Psoas muscle (tissue), 7 donors: ENCODE measurements at regions not wholly inside any gene's neighbourhood (a gene's known extent, or its start where the extent isn't known, plus 50 kb on each side); places are given as distances from the start of the nearest gene placed in this dataset.

Experiments
- ATAC-seq, 4 donors: fragments of 200-7000 bp; cut with Tn5 transposase; one replicate each; pipeline ENCODE4 v1.9.1; 2020; ENCODE audit warnings: moderate library complexity in 3 of 4, mild to moderate bottlenecking in 2 of 4
- DNase-seq, 2 donors: peaks; one replicate each; pipeline ENCODE4 v3.0.0-alpha.2; 2020
- H3K27ac ChIP-seq: fragments of 200-600 bp; one replicate; pipeline ENCODE4 v1.8.0; 2022
- H3K27me3 ChIP-seq, 3 donors: fragments of 200-600 bp in 1 of 3; one replicate each; pipeline versions ENCODE4 v1.6.1 to v1.8.0; 2013 to 2022; ENCODE audit warnings: low read length in 2 of 3, mild to moderate bottlenecking in 2 of 3, moderate library complexity in 1 of 3; ENCODE audit not compliant: insufficient read depth in 3 of 3
- H3K36me3 ChIP-seq, 2 donors: fragments of 200-600 bp in 1 of 2; one replicate each; pipeline versions ENCODE4 v1.6.1 to v1.8.0; 2013 to 2022; ENCODE audit warnings: low read depth in 1 of 2, mild to moderate bottlenecking in 1 of 2, moderate library complexity in 1 of 2; ENCODE audit not compliant: insufficient read depth in 1 of 2
- H3K4me1 ChIP-seq: fragments of 200-600 bp; one replicate; pipeline ENCODE4 v1.8.0; 2022
- H3K4me3 ChIP-seq: fragments of 200-600 bp; one replicate; pipeline ENCODE4 v1.8.0; 2022; ENCODE audit warnings: mild to moderate bottlenecking
- H3K9me3 ChIP-seq: fragments of 200-600 bp; one replicate; pipeline ENCODE4 v1.8.0; 2022
- WGBS, 3 donors: extraction: QIAGEN DNeasy Blood & Tissue Kit; methylation state at CpG; one replicate each; pipeline versions ENCODE4 v1.1.6 to v1.1.7; 2013; 5-methylcytosine and 5-hydroxymethylcytosine counted together
- intact Hi-C, 2 donors: fragments of 100-400 bp; cut with DNase I; formaldehyde crosslinking; loops; one replicate each; pipeline versions ENCODE4 v1.11.0 to v1.14.2; 2022
- TF ChIP-seq, protein P1 (sequence below): fragments of 200-600 bp; IDR thresholded peaks from one replicate; pipeline ENCODE4 v1.8.0; 2022; ENCODE audit warnings: antibody characterized with exemption
- donor health status: healthy with polysubstance abuse.
- donor health status: DM: no; HTN: no; CAD: no; lungs with moderate emphysema.
- donor health status: Bipolar disorder and iron deficiency.
- donor health status: healthy.
- donor health status: DM: yes; HTN: yes; CAD: no.
- donor health status: DM: no; HTN: no; CAD: no.
- donor health status: DM: yes; HTN: yes; CAD: no.

DNA sequence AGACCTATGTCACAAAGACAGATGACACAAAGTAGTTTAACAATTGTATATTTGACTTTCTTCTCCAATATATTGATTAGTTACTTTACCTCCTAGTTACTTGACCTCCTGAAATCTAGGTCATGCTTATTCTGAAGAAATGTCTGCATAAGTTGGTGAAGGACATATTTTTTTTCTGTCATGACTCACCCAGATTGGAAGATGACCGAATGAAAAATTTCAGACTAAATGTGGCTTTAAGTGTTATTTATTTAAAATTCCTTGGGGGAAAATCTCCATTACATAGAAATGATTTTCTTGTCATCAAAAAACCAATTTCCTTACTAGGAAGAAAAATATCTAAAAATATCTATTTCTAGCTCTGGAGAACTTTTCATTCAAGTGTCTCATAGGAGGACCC, 217.1 kb downstream of the POSTN start:
- no peak overlapping the region for H3K4me3 ChIP-seq
- DNase-seq (no peak), ATAC-seq (no peak)
- H3K36me3 ChIP-seq, result no peaks in the 10 kb centered on the region
- TF ChIP-seq, protein P1, sequence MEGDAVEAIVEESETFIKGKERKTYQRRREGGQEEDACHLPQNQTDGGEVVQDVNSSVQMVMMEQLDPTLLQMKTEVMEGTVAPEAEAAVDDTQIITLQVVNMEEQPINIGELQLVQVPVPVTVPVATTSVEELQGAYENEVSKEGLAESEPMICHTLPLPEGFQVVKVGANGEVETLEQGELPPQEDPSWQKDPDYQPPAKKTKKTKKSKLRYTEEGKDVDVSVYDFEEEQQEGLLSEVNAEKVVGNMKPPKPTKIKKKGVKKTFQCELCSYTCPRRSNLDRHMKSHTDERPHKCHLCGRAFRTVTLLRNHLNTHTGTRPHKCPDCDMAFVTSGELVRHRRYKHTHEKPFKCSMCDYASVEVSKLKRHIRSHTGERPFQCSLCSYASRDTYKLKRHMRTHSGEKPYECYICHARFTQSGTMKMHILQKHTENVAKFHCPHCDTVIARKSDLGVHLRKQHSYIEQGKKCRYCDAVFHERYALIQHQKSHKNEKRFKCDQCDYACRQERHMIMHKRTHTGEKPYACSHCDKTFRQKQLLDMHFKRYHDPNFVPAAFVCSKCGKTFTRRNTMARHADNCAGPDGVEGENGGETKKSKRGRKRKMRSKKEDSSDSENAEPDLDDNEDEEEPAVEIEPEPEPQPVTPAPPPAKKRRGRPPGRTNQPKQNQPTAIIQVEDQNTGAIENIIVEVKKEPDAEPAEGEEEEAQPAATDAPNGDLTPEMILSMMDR, result no peak
- no peaks in the 10 kb centered on the region for H3K27me3 ChIP-seq
- H3K4me1 ChIP-seq, result no peaks in the 10 kb centered on the region
- intact Hi-C loops, result no loop called here
- WGBS, 3 donors, result 59 to 71% (median 64%) methylated on average over 1 of the region's 1 CpG
- H3K27ac ChIP-seq, result no peak overlapping the region
- no peaks in the 10 kb centered on the region for H3K9me3 ChIP-seq

DNA sequence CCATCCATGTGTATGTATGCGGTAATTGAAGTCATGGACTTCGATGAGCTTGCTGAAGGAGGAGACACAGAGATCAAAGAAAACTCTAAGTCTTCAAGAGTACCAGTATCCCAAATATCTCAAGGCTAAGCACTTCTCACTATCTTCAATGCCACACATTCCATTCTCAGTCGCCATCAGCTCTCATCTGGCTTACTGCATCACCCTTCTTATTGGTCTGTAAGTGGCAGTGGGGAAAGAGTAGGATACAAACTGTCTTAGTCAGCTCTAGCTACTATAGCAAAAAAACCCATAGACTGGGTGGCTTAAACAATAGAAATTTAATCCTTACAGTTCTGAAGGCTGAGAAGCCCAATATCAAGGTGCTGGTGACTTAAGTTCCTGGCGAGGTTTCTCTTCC, 218.7 kb downstream of the POSTN start:
- H3K4me3 ChIP-seq, result no peak overlapping the region
- DNase-seq, result no peak
- no peaks in the 10 kb centered on the region for H3K9me3 ChIP-seq
- no peaks in the 10 kb centered on the region for H3K27me3 ChIP-seq
- WGBS, 3 donors, result 78 to 91% (median 84%) methylated on average over 4 of the region's 4 CpGs
- H3K27ac ChIP-seq, result no peak overlapping the region
- intact Hi-C loops, result no loop called here
- no peaks in the 10 kb centered on the region for H3K36me3 ChIP-seq
- no peak for ATAC-seq
- no peaks in the 10 kb centered on the region for H3K4me1 ChIP-seq
- TF ChIP-seq, protein P1, result no peak

DNA sequence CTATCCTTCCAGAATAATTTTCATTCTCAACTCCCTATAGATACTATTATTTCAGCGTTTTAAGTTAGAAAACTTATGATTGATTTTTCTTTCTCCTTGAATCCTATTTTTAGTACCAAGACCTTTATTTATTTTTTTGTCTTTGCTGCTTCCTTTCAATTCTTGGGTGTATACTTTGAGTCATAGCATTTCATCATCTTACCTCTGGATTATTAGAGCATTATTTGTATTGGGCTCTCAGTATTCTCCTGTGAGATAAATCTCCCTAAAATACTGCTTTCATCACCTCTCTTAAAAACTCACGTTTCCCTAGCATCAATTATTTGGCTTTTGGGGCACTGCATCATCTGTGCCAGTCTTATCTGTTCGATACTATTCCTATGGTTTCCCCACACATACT, 222.8 kb downstream of the POSTN start:
- ATAC-seq, result no peak
- TF ChIP-seq, protein P1, result no peak
- 80 to 83% (median 81%) methylated on average over 3 of the region's 3 CpGs for WGBS, 3 donors

DNA sequence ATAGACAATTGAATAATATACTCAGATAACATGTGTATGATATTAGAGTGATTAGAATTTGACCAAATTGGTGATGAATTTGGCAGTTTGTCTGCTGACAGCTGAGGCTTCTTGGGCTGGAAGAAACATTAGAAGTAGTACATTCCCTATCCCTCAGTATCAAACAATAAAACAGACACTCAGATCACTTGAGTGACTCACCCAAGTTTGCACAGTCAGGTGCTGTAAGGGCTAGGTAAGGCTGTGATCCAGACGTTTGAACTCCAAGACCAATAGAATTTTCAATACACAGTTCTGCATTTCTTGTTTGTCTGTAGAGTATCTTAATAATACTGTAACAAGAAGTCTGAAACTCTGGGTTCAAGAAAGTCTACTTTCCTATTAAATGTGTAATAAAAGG, 223.5 kb downstream of the POSTN start:
- ATAC-seq (no peak), DNase-seq (no peak)
- Histone ChIP-seq H3K27me3 (no peaks in the 10 kb centered on the region), H3K36me3 (no peaks in the 10 kb centered on the region), H3K4me1 (no peaks in the 10 kb centered on the region), H3K4me3 (no peak overlapping the region), H3K27ac (no peak overlapping the region), H3K9me3 (no peaks in the 10 kb centered on the region)
- TF ChIP-seq, protein P1, result no peak
- intact Hi-C loops, result no loop called here
- WGBS, 3 donors, result 56 to 68% (median 59%) methylated on average over 1 of the region's 1 CpG

More for the DNA sequence above, 222.8 kb downstream of the POSTN start:
- H3K27ac ChIP-seq, result no peak overlapping the region
- no peaks in the 10 kb centered on the region for H3K9me3 ChIP-seq
- DNase-seq, result no peak
- H3K4me3 ChIP-seq, result no peak overlapping the region
- H3K27me3 ChIP-seq, result no peaks in the 10 kb centered on the region
- no peaks in the 10 kb centered on the region for H3K36me3 ChIP-seq
- intact Hi-C loops, result no loop called here
- no peaks in the 10 kb centered on the region for H3K4me1 ChIP-seq

DNA sequence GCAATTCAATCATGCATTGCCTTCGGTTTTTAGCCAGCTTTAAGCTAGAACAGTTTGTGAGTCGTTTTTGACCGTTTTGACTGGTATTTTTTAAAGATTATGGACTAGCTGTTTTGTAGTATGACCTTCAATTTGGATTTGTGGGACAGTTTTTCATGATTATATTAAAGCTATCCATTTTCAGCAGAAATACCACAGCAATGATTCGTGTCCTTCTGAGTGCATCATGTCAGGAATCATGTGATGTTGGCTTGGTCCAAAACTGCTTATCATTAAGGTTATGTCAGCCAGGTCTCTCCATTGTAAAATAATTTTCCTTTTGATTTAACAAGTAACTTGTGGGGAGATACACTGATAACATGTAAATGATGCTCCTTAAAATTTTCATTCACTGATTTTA, 229.0 kb downstream of the POSTN start:
- no peaks in the 10 kb centered on the region for H3K36me3 ChIP-seq
- no peaks in the 10 kb centered on the region for H3K27me3 ChIP-seq
- DNase-seq, result no peak
- TF ChIP-seq, protein P1, result no peak
- no peaks in the 10 kb centered on the region for H3K9me3 ChIP-seq
- no peak overlapping the region for H3K4me3 ChIP-seq
- intact Hi-C loops, result no loop called here
- no peak overlapping the region for H3K27ac ChIP-seq
- ATAC-seq, result no peak
- no peaks in the 10 kb centered on the region for H3K4me1 ChIP-seq
- 21 to 51% (median 28%) methylated on average over 4 of the region's 4 CpGs for WGBS, 3 donors
